Stimulated activated CD4-positive, alpha-beta T cell treated with anti-CD3 and anti-CD28 coated beads, TNF-alpha, amount 100 ng/mL, for 48 hours (primary cell): ENCODE measurements at regions not wholly inside any gene's neighbourhood (a gene's known extent, or its start where the extent isn't known, plus 50 kb on each side); places are given as distances from the start of the nearest gene placed in this dataset.
"Not testable (repeated sequence)": the region's sequence is repeated elsewhere in the genome, so short reads cannot be mapped to it uniquely, and the experiment has no call there.

Experiments
- DNase-seq, 3 donors: peaks; one replicate each; pipeline ENCODE4 v3.0.0-alpha.2; 2020; ENCODE audit warnings: low read depth in 3 of 3

DNA sequence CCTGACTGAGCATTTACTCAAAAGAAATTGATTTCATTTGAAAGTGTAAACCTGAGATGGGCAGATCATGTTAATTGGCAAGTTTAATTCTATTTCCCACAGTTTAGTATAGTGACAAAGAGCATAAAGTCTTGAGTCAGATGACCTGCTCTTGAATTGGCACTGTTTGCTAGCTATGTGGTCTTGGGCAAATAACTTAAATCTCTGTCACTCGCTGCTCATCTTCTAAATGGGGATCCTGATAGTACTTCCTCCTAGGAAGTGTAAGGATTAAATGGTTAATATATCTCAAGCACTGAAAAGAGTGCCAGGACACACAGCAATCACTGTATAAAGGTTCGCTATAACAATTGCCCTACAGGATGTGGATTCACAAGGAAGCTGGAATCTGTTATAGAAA lies 242.8 kb upstream of the JADE1 start:
- DNase-seq: no peak

DNA sequence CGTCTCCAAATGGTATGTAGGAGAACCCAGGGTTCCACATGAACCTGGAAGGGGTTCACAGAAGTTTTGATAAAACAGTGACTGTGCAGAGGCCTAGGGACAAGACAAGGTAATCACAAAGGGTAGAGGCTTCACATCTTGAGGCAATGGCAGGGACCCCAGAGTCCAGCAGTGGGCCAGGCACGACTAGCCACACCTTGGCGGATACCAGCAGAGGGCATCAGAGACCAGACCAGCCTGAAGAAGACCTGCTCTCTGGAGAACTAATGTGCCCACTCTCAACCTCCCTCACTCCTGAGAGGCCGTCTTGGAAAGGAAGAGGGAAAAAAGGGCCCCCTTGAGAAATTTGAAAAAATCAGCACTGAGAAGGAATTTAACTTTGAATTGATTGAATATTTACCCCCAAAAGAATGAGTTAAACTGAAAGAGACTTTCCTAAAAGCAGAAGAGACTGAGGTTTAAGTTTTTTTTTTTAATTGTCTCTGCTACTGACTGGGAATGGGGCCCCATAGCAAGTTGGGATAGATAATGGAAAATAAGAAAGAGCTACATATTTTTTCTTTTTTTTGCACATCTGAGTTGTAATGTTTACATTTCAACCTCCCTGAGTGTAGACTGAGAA lies 243.8 kb upstream of the JADE1 start:
- peak in 1 of 3 donors; percentile 3 for DNase-seq

DNA sequence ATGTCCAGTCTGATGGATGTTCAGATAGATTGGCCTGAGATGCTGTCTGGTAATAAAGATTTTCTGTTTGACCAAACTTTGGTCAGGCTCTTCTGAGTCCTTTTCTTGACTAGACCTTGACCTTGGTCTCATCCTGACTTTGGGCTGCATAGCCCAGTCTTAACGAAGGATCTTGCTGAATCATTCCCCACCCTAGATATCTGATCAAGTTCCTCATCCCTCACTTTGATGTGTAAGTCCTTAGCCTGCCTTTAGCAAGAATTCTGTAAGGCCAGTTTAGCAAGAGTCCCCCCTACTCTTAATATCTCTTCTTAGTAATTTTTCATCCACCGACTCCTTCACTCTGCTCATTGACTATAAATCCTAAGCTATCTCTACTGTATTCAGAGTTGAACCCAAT lies 244.4 kb upstream of the JADE1 start:
- DNase-seq: no peak

DNA sequence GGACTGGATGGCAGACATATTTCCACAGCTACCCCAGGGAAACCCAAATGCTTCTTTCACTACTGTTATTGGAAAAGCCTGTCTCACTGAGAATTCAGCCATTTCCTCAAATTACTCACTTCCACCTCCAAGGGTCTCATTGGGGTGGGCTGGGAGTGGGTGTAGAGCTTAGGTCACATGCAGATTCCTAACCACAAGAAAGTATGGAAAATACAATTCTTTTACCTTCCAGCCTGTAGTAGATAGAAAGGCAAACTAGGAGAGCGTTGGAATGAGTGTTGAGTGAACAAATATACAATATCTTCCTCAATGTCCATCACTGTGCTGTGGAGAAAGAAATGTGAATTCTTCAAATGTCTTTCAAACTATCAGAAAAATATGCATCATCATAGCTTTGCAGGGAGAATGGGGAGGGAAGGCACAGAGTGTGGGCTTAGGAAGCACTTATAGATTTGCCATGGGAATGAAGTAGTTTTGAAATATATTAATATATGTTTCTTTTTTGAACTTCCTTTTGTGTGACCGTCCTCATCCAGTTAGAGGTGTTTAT lies 245.3 kb upstream of the JADE1 start:
- DNase-seq: no peak

DNA sequence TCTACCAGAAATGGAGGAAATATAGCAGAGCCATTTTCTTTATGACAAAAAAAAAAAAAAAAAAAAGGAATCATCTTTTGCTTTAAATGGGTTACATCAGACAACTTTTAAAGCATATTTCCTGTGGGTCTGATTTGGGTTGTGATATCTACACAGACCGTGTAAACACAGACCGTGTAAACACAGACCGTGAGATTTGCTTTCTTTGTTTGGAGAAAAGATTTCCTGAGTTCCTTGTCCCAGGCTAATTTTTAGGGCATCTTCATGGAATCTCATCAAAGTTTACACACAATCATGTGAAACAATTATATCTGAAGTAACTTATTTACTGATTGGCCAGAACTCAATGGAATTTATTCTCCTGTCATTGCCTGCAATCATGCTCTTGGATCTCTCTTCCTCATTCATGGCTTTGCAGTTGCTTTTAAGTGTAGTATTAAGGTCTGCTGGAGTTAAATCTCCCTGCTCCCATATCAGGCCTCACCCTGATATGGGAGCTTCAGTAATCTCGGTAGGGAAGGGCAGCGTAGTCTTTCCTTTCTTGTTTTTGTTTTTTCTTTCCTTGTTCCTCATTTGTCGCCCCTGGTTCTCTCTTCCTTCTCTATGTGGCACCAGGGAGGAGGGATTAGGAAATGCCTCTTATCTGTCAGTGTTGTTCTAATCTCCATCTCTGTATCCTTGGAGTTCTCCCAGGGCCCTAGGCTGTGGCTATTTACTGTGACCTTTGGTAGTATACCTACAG lies 248.6 kb upstream of the JADE1 start:
- DNase-seq: no peak

DNA sequence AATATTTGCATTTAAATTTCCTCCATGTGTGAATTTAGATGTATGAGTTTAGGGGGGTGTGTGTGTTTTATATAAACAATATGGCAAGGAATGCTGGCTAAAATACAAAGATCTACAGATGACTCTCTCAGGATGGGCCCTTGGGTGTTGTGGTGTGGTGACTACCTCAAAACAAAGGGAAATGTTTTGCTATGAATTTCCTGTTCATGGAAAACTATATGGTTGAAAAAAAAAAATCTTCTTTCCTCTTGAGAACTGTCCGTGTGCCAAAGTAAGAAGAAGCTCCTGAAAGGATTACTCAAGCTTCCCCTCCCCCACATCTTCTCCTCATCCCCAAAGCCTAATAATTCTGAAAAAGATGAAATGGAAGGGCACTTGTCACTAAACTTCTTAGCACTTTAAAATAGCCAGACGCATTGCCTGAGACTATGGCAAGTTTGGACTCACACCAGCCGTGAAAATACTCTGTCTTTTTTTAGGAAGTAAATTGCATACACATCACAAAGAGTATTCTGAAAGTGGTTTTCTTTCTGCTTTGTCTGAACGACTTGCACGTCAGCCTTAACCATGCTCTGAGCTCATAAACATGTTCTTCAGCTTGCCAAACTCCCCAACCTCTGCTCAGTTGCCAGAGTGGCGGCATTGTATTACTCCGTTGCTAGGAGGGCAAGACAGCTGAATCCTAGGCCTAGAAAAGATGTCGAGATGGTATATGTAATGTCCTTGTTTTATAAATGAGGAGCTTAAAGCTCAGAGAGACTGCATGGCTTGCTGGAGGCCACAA lies 250.4 kb upstream of the JADE1 start:
- no peak for DNase-seq

DNA sequence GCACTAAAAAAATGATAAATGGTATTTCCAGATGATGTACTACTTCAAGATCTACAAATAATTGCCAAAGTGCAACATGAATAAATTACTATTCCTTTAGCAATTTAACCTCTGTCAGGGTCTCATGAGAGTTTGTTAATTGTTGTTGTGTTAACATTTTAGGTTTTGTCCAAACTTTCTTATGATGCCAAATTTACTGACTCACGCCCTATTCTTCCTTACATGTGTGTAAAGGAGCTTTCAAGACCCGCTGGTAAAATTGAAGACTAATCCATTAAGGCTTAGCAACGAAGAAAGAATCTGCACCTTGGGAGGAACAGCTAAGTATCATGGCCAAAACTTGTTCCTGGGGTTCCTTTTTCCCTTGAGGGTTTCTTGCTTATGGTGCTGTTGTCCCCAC lies 252.7 kb upstream of the JADE1 start:
- DNase-seq: no peak

DNA sequence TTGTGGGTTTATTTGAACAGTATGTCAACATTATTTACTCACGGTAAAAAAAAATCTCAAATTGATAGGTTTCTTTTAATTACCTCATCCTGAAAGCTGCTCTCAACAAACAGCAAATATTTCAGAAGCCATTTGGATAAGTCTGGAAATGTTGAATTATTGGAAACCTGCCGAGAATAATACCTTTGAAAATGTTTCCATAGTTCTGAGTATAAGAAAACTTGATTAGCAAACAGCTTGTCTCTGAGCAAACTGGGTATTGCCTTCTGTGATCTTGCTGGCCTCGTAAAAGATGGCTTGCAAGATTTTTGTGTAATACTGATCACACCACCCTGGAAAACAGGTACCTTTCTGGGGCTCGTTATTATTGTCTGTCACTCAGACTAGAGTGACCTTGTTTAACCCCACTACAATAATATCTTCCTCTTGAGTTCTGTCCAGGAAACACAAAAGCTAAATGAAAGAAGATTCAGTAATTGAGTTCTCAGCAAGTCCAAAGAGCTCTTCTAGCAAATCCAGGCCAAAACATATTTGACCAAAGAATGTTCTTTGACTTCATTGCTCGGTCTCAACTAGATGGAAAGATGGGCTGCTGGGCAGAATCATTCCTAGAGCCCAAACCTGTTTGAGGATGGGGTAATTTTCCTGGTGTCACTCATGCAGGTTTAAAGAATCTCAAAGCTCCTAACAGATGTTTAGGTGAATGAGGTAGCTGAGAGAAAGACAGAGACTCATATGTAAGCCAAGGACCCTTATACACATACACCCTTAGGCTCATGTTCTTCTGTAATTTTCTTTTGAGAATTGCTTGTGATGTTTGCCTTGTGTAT lies 255.6 kb upstream of the JADE1 start:
- no peak for DNase-seq

DNA sequence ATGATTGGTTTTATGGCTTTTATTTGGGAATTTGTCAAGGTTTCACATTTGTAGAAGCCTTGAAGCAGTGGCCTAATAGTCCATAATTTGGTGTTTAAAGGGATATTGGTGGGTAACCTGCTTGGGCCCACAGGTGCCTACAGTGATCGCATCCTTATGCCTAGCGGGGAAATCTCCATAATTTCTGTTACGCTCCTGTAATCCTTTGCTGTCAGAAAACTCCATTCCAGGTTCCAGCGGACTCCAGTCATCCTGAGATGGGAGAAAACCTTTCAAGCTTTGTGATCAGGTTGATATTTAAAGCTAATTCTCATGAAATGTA lies 257.0 kb upstream of the JADE1 start:
- DNase-seq: no peak

DNA sequence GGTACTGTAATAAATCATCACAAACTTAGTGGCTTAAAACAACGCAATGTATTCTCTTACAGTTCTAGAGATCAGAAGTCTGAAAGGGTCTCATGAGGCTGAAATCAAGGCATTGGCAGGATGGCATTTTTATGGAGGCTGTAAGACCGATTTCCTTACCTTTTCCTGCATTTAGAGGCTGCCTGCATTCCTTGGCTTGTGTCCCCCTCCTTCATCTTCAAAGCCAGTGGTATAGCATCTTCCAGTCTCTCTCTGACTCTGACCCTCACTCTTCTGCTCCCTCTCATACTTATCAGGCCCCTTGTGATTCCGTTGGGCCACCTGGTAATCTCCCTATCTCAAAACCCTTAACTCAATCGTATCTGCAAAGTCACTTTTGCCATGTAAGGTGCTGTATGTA lies 258.2 kb upstream of the JADE1 start:
- no peak for DNase-seq

DNA sequence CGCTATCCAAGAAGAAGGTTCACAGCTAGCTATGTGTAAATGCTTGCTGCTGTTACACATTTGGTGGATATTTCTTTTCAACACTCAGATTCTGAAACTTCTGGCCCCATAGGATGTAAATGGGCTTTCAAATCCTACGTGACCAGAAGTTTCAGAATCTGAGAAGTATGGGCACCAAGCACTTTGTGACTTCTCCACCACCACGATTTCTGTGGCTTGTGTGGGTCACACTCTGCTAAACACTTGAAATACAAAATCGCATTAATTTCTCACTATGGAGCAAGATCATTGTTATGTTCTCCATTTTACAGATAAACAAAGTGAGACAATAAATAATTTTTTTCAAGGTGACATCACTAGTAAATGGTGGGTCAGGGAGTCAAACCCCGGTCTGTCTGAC lies 259.4 kb upstream of the JADE1 start:
- DNase-seq: no peak

DNA sequence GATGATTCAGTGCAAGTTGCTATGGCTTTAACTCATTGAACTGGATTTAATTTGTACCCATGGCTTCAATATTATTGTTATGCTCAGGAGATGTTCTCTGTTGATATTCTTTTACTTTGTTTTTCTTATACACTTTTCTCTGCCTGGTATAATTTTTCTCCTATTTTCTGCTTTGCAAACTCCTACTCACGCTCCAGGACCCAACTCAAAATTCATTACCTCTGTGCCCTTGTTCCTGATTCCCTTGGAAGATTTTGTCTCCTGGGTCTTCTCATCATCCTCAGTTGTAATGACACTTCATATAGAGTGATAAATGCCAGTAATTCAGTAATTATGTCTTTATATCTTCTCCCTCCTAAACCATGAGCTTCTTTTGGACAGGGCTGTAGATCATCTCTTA lies 259.9 kb upstream of the JADE1 start:
- no peak for DNase-seq

DNA sequence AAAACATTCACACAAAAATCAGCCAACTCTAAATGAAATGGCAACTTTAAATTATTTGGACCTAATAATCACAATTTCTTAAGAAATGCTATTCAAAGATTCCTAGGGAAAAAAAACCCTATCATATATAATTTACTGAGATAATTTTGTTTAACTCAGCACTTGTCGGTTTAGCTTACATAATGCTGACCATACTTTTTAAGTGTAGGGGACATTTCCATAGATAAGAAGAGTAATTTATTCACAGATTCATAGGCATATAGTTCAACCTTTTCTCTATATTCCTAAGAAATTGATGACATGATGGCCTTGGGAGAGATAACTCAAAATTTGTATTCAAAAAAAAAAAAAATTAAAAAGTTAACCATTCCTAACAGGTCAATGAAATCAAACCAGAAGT lies 260.8 kb upstream of the PGRMC2 start:
- no peak for DNase-seq

DNA sequence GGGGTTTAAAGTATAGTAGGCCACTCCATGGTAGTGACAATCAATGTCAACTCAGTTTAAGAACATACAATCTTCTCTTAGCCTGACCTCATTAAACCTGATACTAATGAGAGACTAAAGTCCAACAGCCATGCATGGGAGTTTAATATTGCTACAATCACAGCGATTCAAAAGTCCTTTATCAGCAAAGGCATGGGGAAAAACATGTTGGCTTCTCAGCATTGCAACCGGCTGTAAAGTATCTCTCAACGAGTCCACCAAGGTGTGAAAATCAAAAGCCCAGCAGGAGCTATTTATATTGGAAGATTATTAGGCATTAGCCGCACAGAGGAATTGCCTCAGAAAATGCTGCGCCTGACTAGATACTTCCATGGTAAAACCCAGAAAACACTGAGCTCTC lies 256.7 kb upstream of the PGRMC2 start:
- DNase-seq: no peak

DNA sequence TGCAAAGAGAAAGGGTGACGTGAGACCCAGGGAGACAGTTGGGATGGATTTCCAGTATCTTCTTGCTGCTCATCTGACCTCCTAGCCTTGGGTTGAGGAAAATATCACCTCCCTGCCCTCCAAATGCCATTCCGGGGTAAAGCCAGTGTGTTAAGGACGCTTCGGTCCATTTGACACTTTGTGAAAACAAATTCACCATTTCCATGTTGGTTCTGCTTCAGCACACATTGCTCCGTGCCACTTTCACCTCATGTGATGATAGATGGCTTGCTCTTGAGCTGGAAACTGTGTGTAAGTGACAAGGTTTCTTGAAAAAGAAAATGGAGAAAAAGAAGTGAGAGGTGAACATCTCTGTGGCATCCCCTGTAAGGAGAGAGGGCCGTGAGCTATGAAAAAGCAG lies 256.1 kb upstream of the PGRMC2 start:
- no peak for DNase-seq

DNA sequence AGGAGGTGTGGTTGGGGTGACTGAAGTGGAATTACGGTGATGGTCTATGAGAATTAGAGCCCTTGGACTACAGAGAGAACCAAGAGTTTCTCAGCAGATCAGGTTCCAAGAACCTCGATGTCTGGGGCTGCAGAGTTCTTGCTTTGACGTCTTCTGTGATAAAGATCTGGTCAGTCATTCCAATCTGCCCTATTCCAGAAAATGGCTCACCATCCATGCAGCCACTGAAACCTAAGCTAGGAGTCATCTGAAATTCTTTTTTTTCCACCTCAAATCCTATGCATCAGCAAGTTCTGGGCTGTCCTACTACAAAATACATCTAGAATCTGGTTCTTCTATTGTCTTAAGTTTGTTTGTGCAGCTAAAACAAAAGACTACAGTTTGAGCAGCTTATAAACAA lies 254.4 kb upstream of the PGRMC2 start:
- DNase-seq: no peak

DNA sequence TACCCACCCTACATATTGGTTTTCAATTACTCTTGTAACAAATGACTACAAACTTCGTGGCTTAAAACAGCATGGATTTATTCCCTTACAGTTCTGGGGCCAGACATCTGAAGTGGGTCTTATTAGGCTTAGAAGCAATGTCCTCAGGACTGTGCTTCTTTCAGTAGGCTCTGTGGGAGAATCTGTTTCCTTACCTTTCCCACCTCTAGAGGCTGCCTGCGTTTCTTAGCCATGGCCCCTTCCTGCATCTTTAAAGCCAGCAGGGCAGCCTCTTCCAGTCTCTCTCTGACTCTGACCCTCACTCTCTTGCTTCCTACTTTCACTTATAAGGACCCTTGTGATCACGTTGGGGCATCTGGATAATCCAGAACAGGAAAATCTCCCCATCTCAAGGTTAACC lies 252.5 kb upstream of the PGRMC2 start:
- DNase-seq: no peak

DNA sequence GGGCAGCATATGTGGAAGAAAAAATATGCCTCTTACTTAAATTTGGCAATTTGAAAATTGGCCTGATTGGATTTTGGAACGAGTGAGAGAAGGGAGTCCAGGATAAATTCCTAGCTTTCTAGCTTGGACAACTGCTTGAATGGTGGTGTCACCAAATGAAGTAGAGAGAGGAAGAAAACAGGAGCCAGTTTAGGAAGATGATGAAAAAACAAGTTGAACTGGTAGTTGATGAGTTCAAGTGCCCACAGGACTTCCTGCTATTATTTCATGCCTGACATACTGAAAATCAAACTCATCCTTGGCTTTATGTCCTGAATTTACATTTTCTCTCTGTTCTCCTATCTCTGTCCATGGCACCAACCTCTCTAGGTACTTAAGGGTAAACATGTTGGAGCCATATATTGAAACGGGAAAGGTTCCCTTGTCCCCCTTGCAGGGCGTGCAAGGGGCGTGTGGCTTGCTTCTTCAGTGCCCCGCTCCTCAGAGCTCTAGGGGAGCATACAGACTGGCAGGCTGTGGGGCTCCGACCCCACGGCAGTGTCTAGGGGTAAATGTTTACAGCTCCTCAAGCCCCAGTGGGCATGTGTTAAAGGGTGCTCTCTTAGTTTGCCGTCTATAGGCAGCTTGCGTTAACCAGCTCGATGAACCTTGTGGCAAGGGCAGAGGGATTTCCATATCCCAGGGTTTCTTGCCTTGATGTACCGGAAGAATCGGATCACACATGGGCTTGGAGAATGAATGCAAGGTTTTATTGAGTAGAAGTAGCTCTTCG lies 250.7 kb upstream of the PGRMC2 start:
- no peak for DNase-seq

DNA sequence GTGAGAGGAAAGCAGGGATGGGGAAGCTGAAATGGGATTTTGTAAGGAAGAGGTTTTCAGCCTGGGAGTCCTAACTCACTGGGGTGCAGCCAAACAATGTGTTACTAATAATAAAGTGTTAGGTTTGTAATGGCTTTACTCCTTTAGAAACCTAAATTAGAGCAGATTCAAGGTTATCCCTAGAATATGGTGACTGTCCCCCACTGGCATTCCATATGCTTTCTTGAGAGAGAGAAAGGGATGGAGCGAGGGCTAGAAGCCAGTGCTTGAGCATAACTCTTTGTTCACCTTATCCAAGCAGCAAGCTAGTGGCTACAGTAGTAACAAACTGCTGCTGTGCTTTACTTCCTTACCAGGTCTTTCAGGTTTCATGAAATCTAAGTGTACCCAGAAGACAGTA lies 249.1 kb upstream of the PGRMC2 start:
- no peak for DNase-seq

DNA sequence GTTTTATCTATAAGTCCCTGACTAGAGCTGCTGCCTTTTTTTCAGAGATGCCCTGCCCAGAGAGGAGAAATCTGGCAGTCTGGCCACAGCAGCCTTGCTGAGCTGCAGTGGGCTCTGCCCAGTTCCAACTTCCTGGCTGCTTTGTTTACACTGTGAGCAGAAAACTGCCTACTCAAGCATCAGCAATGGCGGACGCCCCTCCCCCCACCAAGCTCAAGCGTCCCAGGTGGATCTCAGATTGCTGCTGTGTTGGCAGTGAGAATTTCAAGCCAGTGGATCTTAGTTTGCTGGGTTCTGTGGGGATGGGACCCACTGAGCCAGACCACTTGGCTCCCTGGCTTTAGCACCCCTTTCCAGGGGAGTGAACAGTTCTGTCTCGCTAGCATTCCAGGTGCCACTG lies 247.9 kb upstream of the PGRMC2 start:
- not testable (repeated sequence) for DNase-seq
